ENCODE measurements at regions not wholly inside any gene's neighbourhood (a gene's known extent, or its start where the extent isn't known, plus 50 kb on each side); places are given as distances from the start of the nearest gene placed in this dataset.

DNA sequence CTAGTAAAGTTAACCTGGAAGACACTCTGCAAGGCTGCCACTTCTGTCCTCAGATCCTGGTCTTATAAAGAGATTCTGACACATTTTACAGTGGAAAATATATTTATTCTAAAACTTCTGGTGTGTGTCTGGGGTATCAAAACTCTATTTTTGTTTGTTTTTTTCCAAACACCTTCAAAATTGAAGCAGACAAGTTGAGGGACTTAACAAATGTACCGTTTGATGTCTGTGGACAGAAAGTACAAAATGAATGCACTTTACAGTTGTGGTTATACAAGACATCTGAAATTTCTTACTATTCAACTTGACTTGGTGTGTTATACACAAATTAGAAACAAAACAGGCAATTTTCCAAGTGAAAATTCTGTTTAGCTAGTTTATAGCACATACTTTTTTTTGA is 823.2 kb upstream of the SALL3 start:
- Mint-ChIP-seq H3K36me3 (ENCODE audit: low read depth) (no peaks in the 10 kb centered on the region), H3K4me3 (no peak overlapping the region), H3K4me1 (peaks cover 9% of the 10 kb centered on the region), H3K27ac (ENCODE audit: unreplicated experiment) (no peak overlapping the region), H3K27me3 (ENCODE audit: low read depth) (no peaks in the 10 kb centered on the region), H3K9me3 (peaks cover 2% of the 10 kb centered on the region)
- no peak for DNase-seq (ENCODE audit: low read depth, low spot score)
- TF ChIP-seq CTCF (conservative IDR thresholded peaks at IDR 0.05) = no peak

DNA sequence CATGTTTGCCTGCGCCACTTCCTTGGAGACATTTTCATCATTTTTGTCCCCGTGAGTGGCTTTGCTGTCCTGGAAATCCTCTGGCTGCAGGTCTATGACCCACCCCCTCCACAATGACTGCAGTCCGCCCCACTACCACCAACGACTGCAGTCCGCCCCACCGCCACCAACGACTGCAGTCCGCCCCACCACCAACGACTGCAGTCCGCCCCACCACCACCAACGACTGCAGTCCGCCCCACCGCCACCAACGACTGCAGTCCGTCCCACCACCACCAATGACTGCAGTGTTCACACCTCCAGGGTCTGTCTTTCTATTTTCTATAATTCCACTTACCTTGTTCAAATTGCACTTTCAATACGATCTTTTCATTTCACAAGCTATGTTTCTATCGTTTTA is 820.7 kb upstream of the SALL3 start:
- no peak overlapping the region for H3K27ac Mint-ChIP-seq (ENCODE audit: unreplicated experiment)
- peaks cover 2% of the 10 kb centered on the region for H3K9me3 Mint-ChIP-seq
- H3K4me3 Mint-ChIP-seq = no peak overlapping the region

DNA sequence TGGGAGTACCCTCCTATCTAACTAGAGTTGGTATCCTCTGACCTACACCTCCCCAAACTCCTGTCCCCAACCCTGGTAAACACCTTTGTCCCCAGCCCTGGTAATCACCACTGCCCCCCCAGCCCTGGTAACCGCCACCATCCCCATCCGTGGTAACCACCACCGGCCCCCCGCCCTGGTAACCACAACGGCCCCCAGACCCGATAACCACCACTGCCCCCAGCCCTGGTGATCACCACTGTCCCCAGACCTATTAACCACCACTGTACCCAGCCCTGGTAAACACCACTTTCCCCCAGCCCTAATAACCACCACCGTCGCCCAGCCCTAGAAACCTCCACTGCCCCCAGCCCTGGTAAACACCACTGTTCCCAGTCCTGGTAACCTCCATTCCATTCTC is 820.2 kb upstream of the SALL3 start:
- peaks cover 9% of the 10 kb centered on the region for H3K4me1 Mint-ChIP-seq
- peaks cover 2% of the 10 kb centered on the region for H3K9me3 Mint-ChIP-seq
- no peak for TF ChIP-seq CTCF (conservative IDR thresholded peaks at IDR 0.05)
- no peak overlapping the region for H3K27ac Mint-ChIP-seq (ENCODE audit: unreplicated experiment)
- no peaks in the 10 kb centered on the region for H3K36me3 Mint-ChIP-seq (ENCODE audit: low read depth)
- no peak overlapping the region for H3K4me3 Mint-ChIP-seq
- no peaks in the 10 kb centered on the region for H3K27me3 Mint-ChIP-seq (ENCODE audit: low read depth)
- DNase-seq (ENCODE audit: low read depth, low spot score) = no peak

More for the DNA sequence above, 820.7 kb upstream of the SALL3 start:
- Mint-ChIP-seq H3K27me3 (ENCODE audit: low read depth) (no peaks in the 10 kb centered on the region), H3K36me3 (ENCODE audit: low read depth) (no peaks in the 10 kb centered on the region), H3K4me1 (peaks cover 9% of the 10 kb centered on the region)
- no peak for DNase-seq (ENCODE audit: low read depth, low spot score)
- no peak for TF ChIP-seq CTCF (conservative IDR thresholded peaks at IDR 0.05)

GRCh38 chr18:78160961-78161656 is 818.5 kb upstream of the SALL3 start:
- no peaks in the 10 kb centered on the region for H3K27me3 Mint-ChIP-seq (ENCODE audit: low read depth)
- no peaks in the 10 kb centered on the region for H3K36me3 Mint-ChIP-seq (ENCODE audit: low read depth)
- H3K9me3 Mint-ChIP-seq = peaks cover 2% of the 10 kb centered on the region
- H3K27ac Mint-ChIP-seq (ENCODE audit: unreplicated experiment) = no peak overlapping the region
- DNase-seq (ENCODE audit: low read depth, low spot score) = no peak
- no peak for TF ChIP-seq CTCF (conservative IDR thresholded peaks at IDR 0.05)
- no peak overlapping the region for H3K4me3 Mint-ChIP-seq
- no peaks in the 10 kb centered on the region for H3K4me1 Mint-ChIP-seq

- H3K4me1 Mint-ChIP-seq = peaks cover 13% of the 10 kb centered on the region
- H3K36me3 Mint-ChIP-seq (ENCODE audit: low read depth) = no peaks in the 10 kb centered on the region
- no peaks in the 10 kb centered on the region for H3K9me3 Mint-ChIP-seq
- H3K27ac Mint-ChIP-seq (ENCODE audit: unreplicated experiment) = no peak overlapping the region
- H3K27me3 Mint-ChIP-seq (ENCODE audit: low read depth) = no peaks in the 10 kb centered on the region
- DNase-seq (ENCODE audit: low read depth, low spot score) = no peak
- H3K4me3 Mint-ChIP-seq = no peak overlapping the region
- no peak for TF ChIP-seq CTCF (conservative IDR thresholded peaks at IDR 0.05)
These were observed 814.1 kb upstream of the SALL3 start for GRCh38 chr18:78165525-78165924.

All from neural crest cell (in vitro differentiated cells).